ENCODE measurements at regions not wholly inside any gene's neighbourhood (a gene's known extent, or its start where the extent isn't known, plus 50 kb on each side); places are given as distances from the start of the nearest gene placed in this dataset.

GRCh38 chr15:95345867-95346266 lies 984.6 kb upstream of the NR2F2 start (continued):
- no peak for TF ChIP-seq HDAC2 (IDR thresholded peaks at IDR 0.05; ENCODE audit: borderline replicate concordance in 1 of 2, low read depth in 2 of 2, low read length in 2 of 2)
- no peak for TF ChIP-seq POLR2AphosphoS5 (IDR thresholded peaks at IDR 0.05; ENCODE audit: low read depth, low read length)
- TF ChIP-seq ATF2 (IDR thresholded peaks at IDR 0.05; ENCODE audit: low read length): no peak
- TF ChIP-seq EGR1 (IDR thresholded peaks at IDR 0.05; ENCODE audit: borderline replicate concordance, low read depth, low read length): no peak
- no peak for TF ChIP-seq RNF2 (IDR thresholded peaks at IDR 0.05; ENCODE audit: borderline replicate concordance, low read depth, low read length, missing control alignments, poor library complexity, severe bottlenecking)
- no peak for TF ChIP-seq SP4 (IDR thresholded peaks at IDR 0.05; ENCODE audit: low read length)
- no peak for TF ChIP-seq PHF8 (conservative IDR thresholded peaks at IDR 0.05; ENCODE audit: low read depth, low read length)

Measured in H1 (cell line).